ENCODE measurements at regions not wholly inside any gene's neighbourhood (a gene's known extent, or its start where the extent isn't known, plus 50 kb on each side); places are given as distances from the start of the nearest gene placed in this dataset.

- DNase-seq (ENCODE audit: low read depth), result peak; percentile 93
These were observed 411.5 kb upstream of the DDI1 start for GRCh38 chr11:103624708-103625623.

DNA sequence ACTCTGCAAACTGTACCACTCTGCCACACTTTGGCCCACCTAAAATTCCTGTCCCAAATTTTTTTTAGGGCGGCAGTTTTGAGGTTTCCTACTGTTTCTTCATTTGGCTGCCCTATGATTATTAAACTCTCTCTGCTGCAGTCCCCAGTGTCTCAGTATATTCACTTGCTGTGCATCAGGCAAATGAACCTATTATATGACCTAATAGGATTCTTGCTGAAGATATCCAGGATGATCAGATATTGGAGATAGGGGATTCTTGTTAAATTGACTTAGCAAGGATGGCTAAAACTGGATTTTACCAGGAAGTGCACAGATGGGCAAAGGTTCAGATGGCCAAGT is 410.8 kb upstream of the DDI1 start:
- DNase-seq (ENCODE audit: low read depth), result no peak

DNA sequence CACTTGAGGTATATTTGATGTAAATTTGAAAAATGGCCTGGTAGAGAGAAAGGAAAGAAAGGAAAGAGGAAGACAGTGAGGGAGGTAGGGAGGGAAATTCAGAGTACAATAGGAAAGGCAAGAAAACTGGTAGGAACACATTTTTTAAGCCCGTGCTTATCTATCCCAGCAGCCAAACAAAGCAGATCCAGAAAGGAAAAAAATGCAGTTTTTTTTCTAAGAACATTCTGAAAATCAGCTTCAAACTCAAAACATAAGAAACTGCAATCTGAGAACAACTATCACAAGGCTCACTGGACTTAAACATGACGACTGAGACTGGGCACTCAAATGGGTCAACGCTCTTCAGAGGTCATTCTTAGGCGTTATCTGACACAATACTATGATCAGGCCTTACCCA is 408.3 kb upstream of the DDI1 start:
- DNase-seq (ENCODE audit: low read depth), result no peak

DNA sequence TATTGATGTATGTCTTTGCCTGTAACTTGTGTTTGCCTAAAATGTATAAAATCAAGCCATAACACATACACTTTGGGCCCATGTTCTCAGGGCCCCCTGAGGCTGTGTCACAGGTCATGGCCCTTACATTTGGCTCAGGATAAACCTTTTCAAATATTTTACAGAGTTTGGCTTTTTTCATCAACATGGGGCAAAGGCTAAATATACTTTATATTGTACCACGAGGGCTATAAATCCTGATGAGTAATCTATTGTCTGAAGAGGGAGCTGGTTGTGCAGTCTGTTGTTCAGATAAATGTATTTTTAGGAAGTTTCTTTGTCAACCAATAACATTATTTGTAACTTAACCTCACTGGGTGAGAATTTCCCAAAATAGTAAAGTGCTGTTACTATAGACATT is 404.6 kb upstream of the DDI1 start:
- DNase-seq (ENCODE audit: low read depth), result no peak

- no peak for DNase-seq (ENCODE audit: low read depth)
These were observed 403.2 kb upstream of the DDI1 start for GRCh38 chr11:103633068-103633788.

- no peak for DNase-seq (ENCODE audit: low read depth)
These were observed 402.4 kb upstream of the DDI1 start for GRCh38 chr11:103633819-103634590.

- DNase-seq (ENCODE audit: low read depth), result no peak
These were observed 400.2 kb upstream of the DDI1 start for GRCh38 chr11:103636232-103636631.

GRCh38 chr11:103637295-103637694 is 399.1 kb upstream of the DDI1 start:
- DNase-seq (ENCODE audit: low read depth), result no peak

DNA sequence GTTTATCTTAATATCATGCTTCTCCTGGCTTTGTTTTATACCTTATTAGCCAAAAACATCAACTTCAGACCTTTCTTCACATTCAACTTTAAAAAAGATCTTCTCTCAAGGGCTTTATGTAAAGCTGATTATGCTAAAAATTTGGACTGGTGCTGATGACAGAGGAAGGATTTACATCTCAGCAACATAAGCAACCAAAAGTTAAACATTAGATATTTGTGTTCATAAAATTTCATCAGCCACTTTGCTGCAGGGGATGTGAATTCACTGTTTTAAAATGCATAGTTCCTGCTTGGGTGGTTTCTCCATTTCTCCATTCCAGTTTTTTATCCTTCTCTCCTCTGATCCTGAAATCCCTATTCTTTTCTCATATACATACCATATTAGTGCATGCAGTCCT is 398.6 kb upstream of the DDI1 start:
- no peak for DNase-seq (ENCODE audit: low read depth)

GRCh38 chr11:103644676-103645075 is 391.8 kb upstream of the DDI1 start:
- no peak for DNase-seq (ENCODE audit: low read depth)

GRCh38 chr11:103648054-103648453 is 388.4 kb upstream of the DDI1 start:
- no peak for DNase-seq (ENCODE audit: low read depth)

DNA sequence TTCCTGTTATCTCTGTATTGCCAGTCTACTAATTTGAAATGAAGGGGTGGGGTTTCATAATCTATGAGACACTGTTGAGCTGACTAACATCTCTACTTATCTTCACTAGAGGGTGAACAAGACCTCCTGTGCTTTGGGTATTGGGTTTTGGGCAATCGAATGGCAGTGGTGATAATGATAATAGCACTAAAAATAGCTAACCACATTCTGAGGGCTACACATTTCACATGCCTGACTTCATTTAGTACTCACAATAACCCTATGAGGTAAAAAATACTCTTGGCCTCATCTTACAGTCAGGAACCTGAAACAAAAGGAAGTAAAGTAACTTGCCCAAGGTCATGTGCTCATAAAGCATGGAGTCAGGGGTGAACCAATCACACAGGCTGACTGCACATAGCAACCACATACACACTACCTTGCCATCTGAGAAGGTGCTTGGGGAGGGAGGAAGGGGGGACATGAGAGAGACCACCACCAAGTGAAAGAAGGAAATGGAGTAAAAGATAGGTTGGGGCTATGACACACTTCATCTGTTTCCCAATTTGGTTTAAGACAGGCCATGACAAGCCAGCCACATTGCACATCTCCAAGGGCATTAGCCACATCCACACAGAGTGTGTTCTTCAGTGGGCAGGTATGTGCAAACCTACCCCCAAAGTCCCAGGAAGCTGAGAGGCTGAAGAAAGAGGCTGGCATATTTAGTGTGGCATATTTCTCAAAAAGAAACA is 387.6 kb upstream of the DDI1 start:
- no peak for DNase-seq (ENCODE audit: low read depth)

DNA sequence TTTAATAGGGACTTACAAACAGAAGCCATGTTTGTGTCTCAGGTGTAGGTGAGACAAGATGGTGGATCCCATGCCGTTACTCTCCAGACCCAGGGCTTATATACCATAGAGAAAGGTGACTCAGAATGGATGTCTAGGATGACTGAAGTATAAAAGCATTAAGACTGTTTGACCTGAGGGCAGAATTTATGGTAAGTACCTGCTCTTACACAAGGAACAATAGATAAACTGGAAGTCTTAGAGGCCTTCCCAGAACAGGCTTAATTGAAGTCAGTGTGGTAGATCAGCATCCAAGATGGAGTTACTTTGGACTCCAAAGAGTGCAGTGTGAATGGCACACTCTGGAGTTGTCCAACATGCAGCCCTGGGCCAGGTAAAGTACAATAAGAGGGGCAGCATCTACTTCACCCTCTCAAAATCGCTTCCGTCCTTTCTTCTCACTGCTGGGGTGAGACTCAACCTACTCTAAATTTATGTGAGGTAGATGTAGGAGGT is 387.0 kb upstream of the DDI1 start:
- no peak for DNase-seq (ENCODE audit: low read depth)

DNA sequence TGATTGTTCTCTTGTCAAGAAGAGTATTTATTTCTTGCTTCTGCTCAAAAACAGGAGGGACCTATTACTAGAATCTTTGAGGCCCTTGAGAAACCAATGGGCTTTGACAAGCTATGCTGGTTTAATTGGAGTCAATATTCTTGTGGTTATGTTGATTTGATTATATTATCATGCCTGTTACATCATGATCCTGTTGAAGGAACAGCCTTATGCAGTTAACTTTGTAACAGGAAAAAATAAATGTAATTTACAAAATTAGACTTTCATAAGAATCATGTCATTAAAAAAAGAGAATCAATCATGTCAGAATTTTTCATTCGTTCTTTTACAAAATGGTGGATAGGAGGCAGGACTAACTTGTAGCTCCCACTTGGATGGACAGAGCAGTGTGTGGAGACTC is 386.1 kb upstream of the DDI1 start:
- DNase-seq (ENCODE audit: low read depth), result no peak

DNA sequence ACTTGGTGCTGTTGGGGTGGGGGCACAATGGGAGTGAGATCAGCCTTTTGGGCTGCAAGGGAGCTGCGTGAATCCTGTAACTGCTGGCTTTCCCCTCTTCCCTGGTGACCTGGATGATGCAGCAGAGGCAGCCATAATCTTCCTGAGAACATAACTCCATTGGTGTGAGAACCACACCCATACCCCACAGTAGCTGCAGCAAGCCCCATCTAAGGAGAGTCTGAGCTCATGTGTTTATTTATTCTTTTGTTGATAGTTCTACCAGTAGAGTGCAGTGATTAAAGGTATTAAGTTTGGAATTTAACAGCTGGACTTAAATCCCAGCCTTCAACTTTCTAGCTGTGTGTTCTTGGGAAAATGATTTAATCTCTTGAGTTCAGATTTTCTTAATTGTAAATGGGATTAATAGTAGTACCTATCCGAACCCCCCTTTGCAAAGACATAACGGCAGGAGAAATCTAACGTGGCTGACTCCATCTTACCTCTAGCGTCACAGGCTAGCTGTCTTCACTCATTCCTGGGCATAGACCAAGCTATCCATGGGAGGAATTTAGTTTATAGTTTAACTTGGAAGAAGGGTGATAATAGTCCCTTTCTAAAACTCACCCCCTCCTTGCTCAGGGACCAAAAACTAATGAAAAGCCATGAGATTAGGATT is 385.0 kb upstream of the DDI1 start:
- DNase-seq (ENCODE audit: low read depth), result no peak

DNA sequence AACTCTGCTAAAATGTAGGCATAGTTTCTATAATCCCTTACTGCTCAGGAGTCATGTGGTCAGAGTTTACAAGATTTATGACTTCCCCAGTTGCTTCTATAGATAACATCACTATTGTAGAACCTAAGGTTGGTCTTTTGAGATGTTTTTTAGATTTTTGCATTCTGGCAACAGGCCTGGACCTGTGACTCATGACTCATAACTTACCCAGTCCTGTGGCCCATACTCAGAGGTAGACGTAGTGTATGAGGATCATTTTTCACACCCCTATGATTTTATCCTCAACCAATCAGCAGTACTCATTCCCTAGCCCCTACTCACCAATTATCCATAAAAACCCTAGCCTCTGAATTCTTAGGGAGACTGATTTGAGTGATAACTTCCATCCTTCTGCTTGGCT is 384.4 kb upstream of the DDI1 start:
- no peak for DNase-seq (ENCODE audit: low read depth)

GRCh38 chr11:103656382-103656781 is 380.1 kb upstream of the DDI1 start:
- DNase-seq (ENCODE audit: low read depth), result no peak

DNA sequence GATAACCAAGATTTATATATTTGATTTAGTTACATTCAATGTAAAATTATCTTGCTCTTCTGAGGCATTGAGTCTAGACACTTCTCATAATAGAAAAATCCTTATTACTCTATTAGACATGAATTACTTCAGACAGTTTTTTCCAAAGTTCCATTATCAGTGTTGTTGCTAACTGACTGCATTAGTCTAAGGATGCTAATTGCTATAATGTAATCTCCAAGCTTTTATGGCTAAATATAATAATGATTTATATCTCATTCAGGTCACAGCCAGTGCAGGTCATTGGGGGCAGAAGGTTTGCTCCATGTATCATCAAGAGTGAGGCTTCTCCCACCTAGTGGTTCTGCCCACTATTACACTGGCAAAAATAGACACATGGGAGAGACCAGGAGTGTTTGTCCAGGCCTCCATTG is 377.2 kb upstream of the DDI1 start:
- DNase-seq (ENCODE audit: low read depth), result no peak

DNA sequence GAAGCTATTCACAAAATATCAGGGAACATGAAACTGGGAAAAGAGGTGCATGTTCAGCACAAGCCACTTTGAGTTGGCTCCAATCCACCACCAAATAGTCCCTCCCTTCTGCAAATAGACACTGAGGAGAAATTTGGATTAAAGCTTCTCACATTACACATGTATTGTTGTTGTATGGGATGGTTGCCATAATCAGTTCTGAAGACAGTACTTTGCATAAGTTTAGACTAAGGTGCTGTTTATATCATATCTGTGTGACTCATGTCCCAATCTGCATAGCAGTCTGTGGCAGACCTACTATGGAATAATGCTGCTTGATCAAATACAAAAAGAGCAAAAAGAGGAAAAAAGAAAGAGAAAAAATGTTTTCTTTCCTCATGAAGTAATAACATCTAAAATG is 376.7 kb upstream of the DDI1 start:
- no peak for DNase-seq (ENCODE audit: low read depth)

DNA sequence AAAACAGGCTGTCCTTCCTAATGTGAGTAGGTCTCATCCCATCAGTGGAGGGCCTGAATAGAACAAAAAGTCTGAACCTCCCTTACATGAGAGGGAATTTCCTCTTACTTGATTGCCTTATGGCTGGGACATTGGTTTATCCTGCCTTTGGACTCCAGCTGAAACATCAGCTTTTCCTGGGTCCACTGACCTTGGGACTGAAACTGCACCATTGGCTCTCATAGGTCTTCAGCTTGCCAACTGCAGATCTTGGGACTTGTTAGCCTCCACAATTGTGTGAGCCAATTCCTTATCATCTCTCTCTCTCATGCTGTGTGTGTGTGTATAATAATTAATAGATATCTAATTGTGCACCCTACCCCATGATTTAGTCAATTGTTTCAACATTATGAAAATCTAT is 375.3 kb upstream of the DDI1 start:
- no peak for DNase-seq (ENCODE audit: low read depth)

DNA sequence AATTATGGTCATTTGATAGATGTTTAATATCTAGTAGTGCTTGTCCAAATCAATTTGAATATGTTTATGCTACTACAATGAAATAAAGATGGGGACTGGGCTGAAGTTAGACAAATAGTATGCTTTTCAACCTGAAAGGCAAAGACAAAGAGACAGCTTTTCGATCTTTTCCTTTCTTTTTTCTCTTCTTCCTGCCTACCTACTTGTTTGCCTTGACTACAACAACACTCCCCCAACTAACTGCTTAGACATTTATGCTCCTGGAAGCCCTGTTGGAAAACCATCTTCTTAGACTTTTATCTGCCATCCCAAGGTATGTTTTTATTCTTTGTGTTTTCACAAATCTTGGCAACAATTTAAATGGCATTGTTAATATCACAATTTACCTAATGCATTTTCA is 374.4 kb upstream of the DDI1 start:
- DNase-seq (ENCODE audit: low read depth), result no peak

All from HS-5 (cell line).